HUES6 (cell line): ENCODE measurements at regions not wholly inside any gene's neighbourhood (a gene's known extent, or its start where the extent isn't known, plus 50 kb on each side); places are given as distances from the start of the nearest gene placed in this dataset.

ENCODE experiments used
- H3K27ac ChIP-seq: 2 replicates; pipeline ENCODE4 v1.7.0; 2013; ENCODE audit warnings: low read depth, mild to moderate bottlenecking, low read length, inconsistent platforms
- H3K27me3 ChIP-seq: 2 replicates; pipeline ENCODE4 v1.6.1; 2013; ENCODE audit warnings: low read length; ENCODE audit not compliant: control insufficient read depth, insufficient read depth
- H3K36me3 ChIP-seq: 2 replicates; pipeline ENCODE4 v1.6.1; 2013; ENCODE audit warnings: low read length; ENCODE audit not compliant: control insufficient read depth, insufficient read depth
- H3K4me1 ChIP-seq: 2 replicates; pipeline ENCODE4 v1.6.1; 2013; ENCODE audit warnings: low read length; ENCODE audit not compliant: control insufficient read depth, insufficient read depth
- H3K4me3 ChIP-seq: 2 replicates; pipeline ENCODE4 v1.5.1; 2013; ENCODE audit warnings: low read depth, low read length
- H3K9ac ChIP-seq: one replicate; pipeline ENCODE4 v1.6.1; 2013; ENCODE audit warnings: mild to moderate bottlenecking, low read length
- H3K9me3 ChIP-seq: 2 replicates; pipeline ENCODE4 v1.6.1; 2013; ENCODE audit warnings: low read depth, low read length; ENCODE audit not compliant: control insufficient read depth, insufficient read depth

DNA sequence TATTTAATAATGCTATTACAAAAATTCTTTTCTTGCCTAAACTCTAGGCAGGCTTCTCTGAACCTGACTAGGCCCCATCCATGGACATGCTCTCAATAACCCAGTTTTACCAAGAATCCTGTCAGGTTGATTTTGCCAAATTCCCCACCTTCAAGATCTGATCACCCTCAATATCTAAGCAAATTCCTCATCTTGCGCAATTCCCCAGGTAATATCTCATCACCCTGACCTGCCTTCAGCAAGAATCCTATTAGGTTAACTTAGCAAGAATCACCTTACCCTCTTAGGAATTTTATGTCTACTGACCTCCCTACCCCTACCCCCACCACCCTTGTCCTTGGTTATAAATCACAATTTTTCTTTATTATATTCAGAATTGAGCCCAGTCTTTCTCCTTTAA, 579.1 kb downstream of the C4orf33 start:
- no peaks in the 10 kb centered on the region for H3K27me3 ChIP-seq
- H3K9me3 ChIP-seq = peaks cover 17% of the 10 kb centered on the region
- H3K9ac ChIP-seq = no peak overlapping the region
- no peak overlapping the region for H3K27ac ChIP-seq
- H3K4me3 ChIP-seq = no peak overlapping the region
- no peaks in the 10 kb centered on the region for H3K36me3 ChIP-seq
- no peaks in the 10 kb centered on the region for H3K4me1 ChIP-seq

DNA sequence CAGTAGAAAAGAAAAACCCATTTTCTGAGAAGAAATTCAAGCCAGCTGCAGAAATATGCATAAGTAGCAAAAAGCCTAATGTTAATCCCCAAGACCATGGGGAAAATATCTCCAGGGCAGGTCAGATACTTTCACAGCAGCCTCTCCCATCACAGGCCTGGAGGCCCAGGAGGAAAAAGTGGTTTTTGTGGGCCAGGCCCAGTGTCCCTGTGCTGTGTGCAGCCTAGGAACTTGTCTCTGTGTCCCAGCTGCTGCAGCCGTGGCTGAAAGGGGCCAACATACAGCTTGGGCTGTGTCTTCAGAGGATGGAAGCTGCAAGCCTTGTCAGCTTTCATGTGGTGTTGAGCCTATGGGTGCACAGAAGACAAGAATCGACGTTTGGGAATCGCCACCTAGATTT, 581.0 kb downstream of the C4orf33 start:
- no peaks in the 10 kb centered on the region for H3K36me3 ChIP-seq
- no peaks in the 10 kb centered on the region for H3K27me3 ChIP-seq
- no peak overlapping the region for H3K9ac ChIP-seq
- H3K9me3 ChIP-seq = peaks cover 17% of the 10 kb centered on the region
- no peak overlapping the region for H3K4me3 ChIP-seq
- H3K27ac ChIP-seq = no peak overlapping the region
- H3K4me1 ChIP-seq = no peaks in the 10 kb centered on the region

DNA sequence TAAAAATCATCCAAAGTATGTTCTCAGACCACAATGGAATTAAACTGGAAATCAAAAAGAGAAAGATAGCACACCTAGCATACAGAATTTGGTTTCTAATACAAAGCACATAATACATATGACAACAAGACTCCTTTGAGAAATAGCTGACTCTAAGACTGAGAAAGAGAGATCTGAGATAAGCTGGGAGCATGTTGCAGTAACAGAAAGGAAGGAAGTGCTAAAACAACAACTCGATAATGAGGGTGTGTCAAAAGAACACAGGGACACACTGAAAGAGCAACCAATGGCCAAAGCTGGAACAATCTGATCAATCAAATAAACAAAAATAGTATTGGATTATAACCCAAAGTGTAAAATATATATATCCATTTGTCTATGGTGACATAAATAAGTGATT, 586.6 kb downstream of the C4orf33 start:
- Histone ChIP-seq H3K27ac (no peak overlapping the region), H3K9me3 (peaks cover 9% of the 10 kb centered on the region), H3K27me3 (no peaks in the 10 kb centered on the region), H3K4me1 (no peaks in the 10 kb centered on the region), H3K36me3 (no peaks in the 10 kb centered on the region), H3K9ac (no peak overlapping the region), H3K4me3 (no peak overlapping the region)

DNA sequence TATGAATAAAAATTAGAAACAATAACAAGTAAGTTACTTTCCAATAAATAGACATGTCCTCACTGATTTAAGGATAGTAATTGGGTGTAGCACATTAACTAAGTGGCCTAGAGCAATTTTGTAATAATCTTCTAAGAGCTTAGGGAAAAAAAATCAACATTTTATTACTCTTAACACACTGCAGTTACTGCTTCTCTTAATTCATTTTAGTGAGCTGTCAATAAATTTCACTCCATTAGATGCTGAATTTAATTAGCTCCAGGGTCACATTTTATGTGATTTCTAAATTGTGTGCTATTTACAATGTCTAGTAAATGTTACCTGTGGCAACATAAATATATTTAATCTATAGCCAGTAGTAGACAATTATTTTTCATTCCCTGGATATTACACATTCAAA, 612.0 kb downstream of the C4orf33 start:
- H3K9me3 ChIP-seq = no peaks in the 10 kb centered on the region
- H3K4me1 ChIP-seq = peaks cover 11% of the 10 kb centered on the region; the same call in 1 of the 2 replicates
- no peaks in the 10 kb centered on the region for H3K36me3 ChIP-seq
- no peak overlapping the region for H3K27ac ChIP-seq
- no peaks in the 10 kb centered on the region for H3K27me3 ChIP-seq
- no peak overlapping the region for H3K9ac ChIP-seq
- H3K4me3 ChIP-seq = no peak overlapping the region

DNA sequence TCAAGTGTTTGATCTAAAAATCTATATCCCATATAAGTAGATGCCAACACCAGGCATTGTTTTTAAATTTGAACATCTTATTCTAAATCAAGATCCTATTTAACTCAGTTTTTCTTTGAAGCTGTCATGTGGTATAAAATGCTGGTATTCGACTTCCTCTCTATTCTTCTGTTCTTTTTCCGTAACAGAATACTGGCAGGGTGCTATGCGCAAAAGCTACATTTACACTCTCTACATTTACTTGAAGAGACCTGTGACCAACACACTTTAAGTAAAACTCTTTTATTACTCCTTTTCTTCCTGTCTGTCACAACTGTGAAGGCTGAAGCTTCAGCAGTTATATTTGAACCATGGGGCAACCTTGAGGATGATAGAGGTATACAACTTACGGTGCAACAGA, 612.8 kb downstream of the C4orf33 start:
- no peaks in the 10 kb centered on the region for H3K9me3 ChIP-seq

DNA sequence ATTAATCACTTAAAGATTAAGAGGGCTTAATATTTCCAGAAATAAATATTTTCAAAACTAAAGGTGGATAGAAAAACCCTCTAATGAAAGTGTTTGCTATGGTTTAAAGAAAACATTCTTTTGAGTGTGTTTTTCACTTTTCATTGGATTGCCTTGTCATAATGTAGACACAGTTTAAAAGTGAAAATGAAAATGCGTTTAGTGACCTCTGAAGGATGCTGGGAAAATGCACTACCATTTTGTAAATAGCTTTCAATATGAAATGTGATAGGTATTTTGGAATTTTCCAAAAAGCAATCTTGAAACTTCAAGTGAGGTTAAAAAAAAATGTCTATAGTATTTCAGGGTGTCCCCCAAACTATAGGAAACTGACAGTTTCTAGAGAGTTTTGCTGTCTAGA, 642.2 kb downstream of the C4orf33 start:
- Histone ChIP-seq H3K4me3 (no peak overlapping the region), H3K36me3 (no peaks in the 10 kb centered on the region), H3K27ac (no peak overlapping the region), H3K27me3 (no peaks in the 10 kb centered on the region), H3K4me1 (no peaks in the 10 kb centered on the region), H3K9ac (no peak overlapping the region), H3K9me3 (no peaks in the 10 kb centered on the region)

More for the DNA sequence above, 612.8 kb downstream of the C4orf33 start:
- Histone ChIP-seq H3K36me3 (no peaks in the 10 kb centered on the region), H3K4me1 (peaks cover 11% of the 10 kb centered on the region; the same call in 1 of the 2 replicates), H3K27me3 (no peaks in the 10 kb centered on the region), H3K9ac (no peak overlapping the region), H3K4me3 (no peak overlapping the region), H3K27ac (no peak overlapping the region)

DNA sequence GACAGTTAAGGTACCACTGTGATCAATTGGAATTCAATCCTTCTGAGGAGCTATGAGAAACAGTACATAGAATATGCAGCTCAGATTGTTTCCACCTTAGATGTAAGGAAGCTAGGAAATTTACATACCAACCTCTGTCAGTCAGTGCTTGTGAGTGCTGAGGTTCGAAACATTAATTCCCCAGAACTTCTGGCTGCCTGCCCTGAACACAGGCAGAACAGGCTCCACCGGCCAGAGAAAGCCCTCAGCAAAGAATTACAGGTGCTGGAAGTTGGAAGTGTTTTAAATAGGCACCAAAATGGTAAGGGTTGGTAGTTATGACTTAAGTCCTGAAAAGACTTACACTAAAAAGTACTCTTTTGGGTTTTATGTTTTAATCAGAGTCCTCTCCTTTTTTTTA, 651.8 kb downstream of the C4orf33 start:
- no peaks in the 10 kb centered on the region for H3K27me3 ChIP-seq
- H3K36me3 ChIP-seq = no peaks in the 10 kb centered on the region
- no peak overlapping the region for H3K4me3 ChIP-seq
- H3K9me3 ChIP-seq = no peaks in the 10 kb centered on the region
- H3K27ac ChIP-seq = no peak overlapping the region
- no peak overlapping the region for H3K9ac ChIP-seq
- H3K4me1 ChIP-seq = no peaks in the 10 kb centered on the region

DNA sequence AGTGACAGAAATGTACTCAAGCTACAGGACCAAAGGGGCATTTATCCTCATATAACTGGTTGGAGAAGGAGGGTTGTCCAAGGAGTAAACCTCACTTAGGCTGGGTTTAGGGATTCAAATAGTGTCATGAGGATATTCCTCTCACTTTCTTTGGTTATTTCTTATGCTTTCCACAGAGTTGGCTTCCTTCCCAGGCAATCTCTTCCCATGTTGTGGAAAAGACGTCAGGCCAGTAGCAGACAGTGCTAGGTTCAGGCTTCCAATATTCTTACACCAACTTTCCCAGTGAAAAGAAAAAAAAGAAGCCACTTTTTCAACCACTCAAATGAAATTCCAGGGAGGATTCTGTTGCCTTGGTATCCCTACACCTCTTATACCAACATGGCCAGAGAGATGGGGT, 653.0 kb downstream of the C4orf33 start:
- no peak overlapping the region for H3K9ac ChIP-seq
- no peaks in the 10 kb centered on the region for H3K27me3 ChIP-seq
- no peaks in the 10 kb centered on the region for H3K36me3 ChIP-seq
- H3K9me3 ChIP-seq = no peaks in the 10 kb centered on the region
- no peak overlapping the region for H3K4me3 ChIP-seq
- H3K4me1 ChIP-seq = no peaks in the 10 kb centered on the region
- no peak overlapping the region for H3K27ac ChIP-seq

DNA sequence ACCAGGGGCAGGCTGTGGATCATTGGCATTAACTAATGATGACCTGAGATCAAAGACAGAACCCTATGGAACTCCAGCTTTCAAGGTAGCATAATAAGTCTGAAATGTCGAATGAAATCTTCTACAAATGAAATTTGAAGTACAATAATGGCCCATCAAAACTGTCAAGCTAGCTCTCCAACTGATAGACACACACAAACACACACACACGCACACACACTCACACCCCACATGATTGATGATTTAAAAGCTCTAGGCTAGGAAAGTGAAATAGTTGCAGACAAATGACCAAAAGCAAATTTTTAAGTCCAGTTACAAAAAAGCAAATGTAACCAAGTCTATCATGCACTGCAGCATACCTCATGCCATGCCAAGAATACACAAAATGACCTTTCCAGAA, 655.7 kb downstream of the C4orf33 start:
- H3K27me3 ChIP-seq = no peaks in the 10 kb centered on the region
- no peaks in the 10 kb centered on the region for H3K36me3 ChIP-seq
- no peak overlapping the region for H3K27ac ChIP-seq

DNA sequence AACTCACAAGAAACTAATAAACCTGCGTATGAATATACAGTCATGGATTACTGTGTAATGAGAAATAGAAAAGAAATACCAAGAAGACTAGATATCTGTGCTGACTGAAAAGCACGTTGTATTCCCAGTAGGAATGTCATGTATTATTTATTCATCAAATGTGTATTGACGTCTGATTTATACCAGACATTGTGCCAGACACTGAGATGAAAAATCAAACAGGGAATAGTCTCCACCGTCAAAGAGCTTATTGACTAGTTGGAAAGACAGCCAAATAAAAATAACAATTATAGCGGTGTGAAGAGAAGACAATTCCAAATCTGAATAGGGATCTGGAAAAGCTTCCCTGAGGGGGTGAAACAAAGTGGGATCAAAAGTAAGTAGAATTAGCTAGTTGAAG, 687.6 kb downstream of the C4orf33 start:
- H3K27ac ChIP-seq = no peak overlapping the region
- H3K9ac ChIP-seq = no peak overlapping the region
- H3K36me3 ChIP-seq = no peaks in the 10 kb centered on the region
- no peaks in the 10 kb centered on the region for H3K9me3 ChIP-seq
- H3K27me3 ChIP-seq = no peaks in the 10 kb centered on the region
- H3K4me1 ChIP-seq = no peaks in the 10 kb centered on the region
- no peak overlapping the region for H3K4me3 ChIP-seq

More for the DNA sequence above, 655.7 kb downstream of the C4orf33 start:
- Histone ChIP-seq H3K4me3 (no peak overlapping the region), H3K4me1 (no peaks in the 10 kb centered on the region), H3K9me3 (no peaks in the 10 kb centered on the region), H3K9ac (no peak overlapping the region)

DNA sequence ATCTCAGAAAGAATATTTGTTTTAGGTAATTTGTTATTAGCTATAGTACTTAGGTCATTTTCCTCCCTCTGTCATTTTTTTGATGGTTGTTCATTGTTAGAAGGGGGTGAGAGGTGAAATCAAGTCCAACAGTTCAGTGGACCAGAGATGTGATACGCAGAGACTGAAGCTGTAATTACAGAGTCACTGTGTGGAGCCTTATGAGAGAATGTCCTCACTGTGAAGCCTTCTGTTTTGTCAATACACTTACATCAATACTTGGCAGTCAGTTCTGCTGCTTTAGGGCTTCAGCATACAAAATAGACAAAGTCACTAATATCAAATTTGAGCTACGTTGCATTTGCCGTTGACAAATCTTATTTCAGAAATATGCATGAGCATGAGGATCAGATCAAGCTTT, 692.5 kb downstream of the C4orf33 start:
- no peak overlapping the region for H3K27ac ChIP-seq
- no peaks in the 10 kb centered on the region for H3K4me1 ChIP-seq
- H3K36me3 ChIP-seq = no peaks in the 10 kb centered on the region
- no peaks in the 10 kb centered on the region for H3K27me3 ChIP-seq
- no peaks in the 10 kb centered on the region for H3K9me3 ChIP-seq
- H3K9ac ChIP-seq = no peak overlapping the region
- no peak overlapping the region for H3K4me3 ChIP-seq

DNA sequence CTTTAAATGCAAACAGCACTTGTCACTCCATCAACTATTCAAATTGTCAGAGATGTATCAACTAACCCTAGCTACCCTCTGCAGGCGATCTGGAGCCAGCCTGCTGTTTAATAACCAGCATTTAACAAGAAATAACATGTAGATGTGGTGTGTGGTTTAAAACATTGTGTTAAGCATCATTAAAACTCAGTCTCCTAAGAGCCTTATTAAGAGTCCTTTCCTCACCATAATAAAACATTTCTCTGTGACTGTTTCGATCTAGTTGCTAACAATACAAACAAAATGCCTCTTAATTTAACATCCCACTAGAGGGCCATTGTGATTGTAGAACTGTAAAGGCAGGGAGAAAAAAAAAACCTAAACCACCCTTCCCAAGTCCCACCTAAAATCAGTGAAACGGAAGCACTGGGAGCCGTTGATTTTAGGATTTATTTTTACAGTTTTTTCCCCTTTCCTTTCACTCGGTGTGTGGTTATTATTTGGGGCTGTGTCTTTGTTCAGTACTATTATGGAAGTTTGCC, 708.6 kb downstream of the C4orf33 start:
- H3K27ac ChIP-seq = no peak overlapping the region
- H3K4me1 ChIP-seq = peaks cover 4% of the 10 kb centered on the region; the same call in 1 of the 2 replicates
- no peaks in the 10 kb centered on the region for H3K27me3 ChIP-seq
- no peak overlapping the region for H3K9ac ChIP-seq
- no peaks in the 10 kb centered on the region for H3K9me3 ChIP-seq
- H3K4me3 ChIP-seq = no peak overlapping the region
- H3K36me3 ChIP-seq = no peaks in the 10 kb centered on the region
